Peyer's patch (tissue), 4 donors: ENCODE measurements at regions not wholly inside any gene's neighbourhood (a gene's known extent, or its start where the extent isn't known, plus 50 kb on each side); places are given as distances from the start of the nearest gene placed in this dataset.

Experiments
- DNase-seq, 3 donors: peaks; one replicate each; pipeline ENCODE4 v3.0.0-alpha.2; 2017 to 2019
- H3K27ac ChIP-seq, 4 donors: fragments of 200-600 bp; sonication (generic); one replicate each; pipeline ENCODE4 v1.5.1; 2016 to 2019
- H3K27me3 ChIP-seq, 2 donors: fragments of 200-600 bp; sonication (generic); one replicate each; pipeline ENCODE4 v1.5.1; 2019
- H3K36me3 ChIP-seq, 3 donors: fragments of 200-600 bp; sonication (generic); one replicate each; pipeline ENCODE4 v1.5.1; 2016 to 2019
- H3K4me1 ChIP-seq, 4 donors: fragments of 200-600 bp; sonication (generic); one replicate each; pipeline ENCODE4 v1.5.1; 2016 to 2019
- H3K4me3 ChIP-seq, 4 donors: fragments of 200-600 bp; sonication (generic); 1 replicate in 3 of 4; 2 replicates in 1 of 4; pipeline ENCODE4 v1.5.1; 2016 to 2019; ENCODE audit warnings: mild to moderate bottlenecking in 1 of 4
- H3K9me3 ChIP-seq, 4 donors: fragments of 200-600 bp; sonication (generic); one replicate each; pipeline ENCODE4 v1.5.1; 2016 to 2019; ENCODE audit warnings: mild to moderate bottlenecking in 1 of 4
- CTCF ChIP-seq, 6 experiments: fragments of 450-650 bp in 4 of 6; fragments of 200-600 bp in 2 of 6; sonication (generic) in 1 of 6; IDR thresholded peaks; one replicate each; pipeline ENCODE4 v1.5.1; 2017 to 2019; ENCODE audit warnings: antibody characterized with exemption in 6 of 6, mild to moderate bottlenecking in 3 of 6, moderate library complexity in 1 of 6
- POLR2A ChIP-seq, 2 donors: fragments of 450-650 bp; IDR thresholded peaks; one replicate each; pipeline ENCODE4 v1.5.1; 2017; ENCODE audit warnings: antibody characterized with exemption in 2 of 2, mild to moderate bottlenecking in 2 of 2, moderate library complexity in 2 of 2

GRCh38 chr13:38606699-38607535 lies 80.0 kb upstream of the FREM2 start:
- no peaks in the 10 kb centered on the region for H3K36me3 ChIP-seq
- H3K27ac ChIP-seq = no peak overlapping the region
- no peaks in the 10 kb centered on the region for H3K27me3 ChIP-seq
- no peak for DNase-seq
- no peaks in the 10 kb centered on the region for H3K4me1 ChIP-seq
- TF ChIP-seq POLR2A (IDR thresholded peaks at IDR 0.05) (no peak), CTCF (IDR thresholded peaks at IDR 0.05) (no peak)
- H3K9me3 ChIP-seq = no peaks in the 10 kb centered on the region
- no peak overlapping the region for H3K4me3 ChIP-seq

GRCh38 chr13:38617936-38618335 lies 68.9 kb upstream of the FREM2 start:
- no peaks in the 10 kb centered on the region for H3K4me1 ChIP-seq
- no peak for DNase-seq
- no peaks in the 10 kb centered on the region for H3K27me3 ChIP-seq
- no peaks in the 10 kb centered on the region for H3K9me3 ChIP-seq
- no peak overlapping the region for H3K27ac ChIP-seq
- no peaks in the 10 kb centered on the region for H3K36me3 ChIP-seq
- no peak overlapping the region for H3K4me3 ChIP-seq
- TF ChIP-seq POLR2A (IDR thresholded peaks at IDR 0.05) = no peak
- TF ChIP-seq CTCF (IDR thresholded peaks at IDR 0.05) = no peak

- H3K4me1 ChIP-seq = no peaks in the 10 kb centered on the region
- TF ChIP-seq CTCF (IDR thresholded peaks at IDR 0.05) (no peak), POLR2A (IDR thresholded peaks at IDR 0.05) (no peak)
- no peaks in the 10 kb centered on the region for H3K9me3 ChIP-seq
- no peaks in the 10 kb centered on the region for H3K27me3 ChIP-seq
- no peaks in the 10 kb centered on the region for H3K36me3 ChIP-seq
- H3K27ac ChIP-seq = no peak overlapping the region
- no peak overlapping the region for H3K4me3 ChIP-seq
- no peak for DNase-seq
Observed at GRCh38 chr13:38618336-38618735, 68.5 kb upstream of the FREM2 start.

- Histone ChIP-seq H3K27me3 (no peaks in the 10 kb centered on the region), H3K4me1 (no peaks in the 10 kb centered on the region), H3K36me3 (no peaks in the 10 kb centered on the region), H3K27ac (no peak overlapping the region), H3K4me3 (no peak overlapping the region), H3K9me3 (no peaks in the 10 kb centered on the region)
- no peak for DNase-seq
- TF ChIP-seq CTCF (IDR thresholded peaks at IDR 0.05) (no peak), POLR2A (IDR thresholded peaks at IDR 0.05) (no peak)
Observed at GRCh38 chr13:38618881-38619280, 68.0 kb upstream of the FREM2 start.

- Histone ChIP-seq H3K27me3 (no peaks in the 10 kb centered on the region), H3K27ac (no peak overlapping the region), H3K4me1 (no peaks in the 10 kb centered on the region), H3K9me3 (no peaks in the 10 kb centered on the region), H3K4me3 (no peak overlapping the region), H3K36me3 (no peaks in the 10 kb centered on the region)
- no peak for TF ChIP-seq CTCF (IDR thresholded peaks at IDR 0.05)
- TF ChIP-seq POLR2A (IDR thresholded peaks at IDR 0.05) = no peak
- DNase-seq = no peak
Observed at GRCh38 chr13:38620876-38621275, 66.0 kb upstream of the FREM2 start.
